Activated CD4-positive, alpha-beta T cell treated with anti-CD3 and anti-CD28 coated beads, Interleukin-2, amount 50 U/mL, for 24 hours (primary cell): ENCODE measurements at regions not wholly inside any gene's neighbourhood (a gene's known extent, or its start where the extent isn't known, plus 50 kb on each side); places are given as distances from the start of the nearest gene placed in this dataset.

Experiments
- DNase-seq, 2 donors: peaks; one replicate each; pipeline ENCODE4 v3.0.0-alpha.2; 2020; ENCODE audit warnings: low read depth in 1 of 2, low spot score in 1 of 2

DNA sequence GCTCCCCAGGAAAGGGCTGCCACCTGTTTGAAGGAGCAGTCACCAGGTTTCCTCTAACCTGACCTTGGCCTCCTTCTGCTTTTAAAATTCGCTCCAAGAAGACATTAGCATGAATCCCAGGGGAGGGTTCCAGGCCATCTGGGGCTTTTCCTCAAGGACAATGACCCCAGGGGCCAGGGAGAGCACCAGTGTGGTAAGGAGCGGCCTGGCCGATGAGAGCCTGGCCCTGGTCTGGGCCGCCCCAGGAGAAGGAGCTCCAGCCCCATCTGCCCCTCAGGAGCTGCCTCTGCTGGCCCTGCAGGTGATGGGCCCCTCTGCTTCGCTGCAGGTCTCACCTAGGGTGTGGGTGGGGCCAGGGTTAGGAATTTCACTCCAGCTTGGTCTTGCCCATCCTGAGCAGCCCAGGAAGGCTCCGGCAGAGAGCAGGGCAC is 209.2 kb upstream of the TNRC6C start:
- DNase-seq, result no peak

DNA sequence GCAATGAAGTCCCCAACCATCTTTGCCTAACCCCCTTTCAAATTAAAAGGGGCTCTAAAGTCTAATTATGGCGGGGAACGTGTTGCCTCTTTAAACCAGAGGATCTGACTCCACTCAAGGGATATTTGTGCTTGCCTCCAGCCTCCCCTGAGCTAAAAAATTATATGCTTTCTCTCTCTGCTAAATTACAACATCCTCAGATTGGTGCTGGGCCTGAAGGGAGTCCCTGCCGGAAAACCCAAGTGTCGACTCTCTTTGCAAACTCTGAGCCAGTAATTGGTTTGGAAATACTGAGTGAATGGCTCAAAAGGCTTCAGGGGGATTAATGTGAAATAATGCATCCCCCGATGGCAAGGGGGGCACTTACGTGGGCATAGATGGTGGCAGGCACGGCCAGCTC is 208.5 kb upstream of the TNRC6C start:
- DNase-seq, result no peak

DNA sequence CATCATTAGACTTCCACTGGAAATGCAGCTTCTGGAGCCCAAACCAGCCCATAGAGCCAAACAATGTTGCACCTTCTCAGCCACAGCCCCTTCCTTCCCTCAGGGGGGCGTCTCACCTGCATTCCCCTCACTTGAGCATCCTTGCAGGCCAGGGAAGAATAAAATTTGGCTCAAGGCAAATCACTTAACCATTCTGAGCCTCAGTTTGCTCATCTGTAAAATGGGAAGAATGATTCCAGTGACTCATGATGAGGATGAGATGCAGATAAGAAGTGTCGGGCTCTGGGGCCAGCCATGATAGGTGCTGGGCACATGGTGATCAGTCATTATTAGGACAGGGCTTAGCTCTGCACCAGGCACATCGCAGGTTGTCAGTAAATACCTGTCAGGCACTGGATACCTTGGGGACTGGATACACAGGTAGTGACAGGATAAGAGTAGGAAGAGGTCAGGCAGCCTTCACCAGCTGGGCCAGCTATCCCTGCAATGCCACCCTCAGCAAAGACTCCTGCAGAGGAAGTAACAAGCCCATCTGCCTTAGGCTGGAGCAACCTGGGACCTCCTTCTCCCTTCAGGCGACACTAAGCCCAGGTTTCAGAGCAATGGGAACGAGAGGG is 208.0 kb upstream of the TNRC6C start:
- DNase-seq, result no peak

DNA sequence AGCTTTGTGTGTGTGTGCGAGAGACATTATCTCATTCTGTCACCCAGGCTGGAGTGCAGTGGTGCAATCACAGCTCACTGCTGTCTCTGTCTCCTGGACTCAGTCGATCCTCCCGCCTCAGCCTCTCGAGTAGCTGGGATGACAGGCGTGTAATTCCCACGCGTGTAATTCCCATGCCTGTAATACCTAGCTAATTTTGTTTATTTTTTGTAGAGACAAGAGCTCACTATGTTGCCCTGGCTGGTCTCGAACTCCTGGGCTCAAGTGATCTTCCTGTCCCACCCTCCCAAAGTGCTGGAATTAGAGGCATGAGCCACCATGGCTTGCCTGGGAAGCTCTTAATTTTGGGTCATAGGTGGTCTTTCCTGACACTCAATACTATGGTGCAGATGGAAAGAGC is 205.3 kb upstream of the TNRC6C start:
- no peak for DNase-seq

DNA sequence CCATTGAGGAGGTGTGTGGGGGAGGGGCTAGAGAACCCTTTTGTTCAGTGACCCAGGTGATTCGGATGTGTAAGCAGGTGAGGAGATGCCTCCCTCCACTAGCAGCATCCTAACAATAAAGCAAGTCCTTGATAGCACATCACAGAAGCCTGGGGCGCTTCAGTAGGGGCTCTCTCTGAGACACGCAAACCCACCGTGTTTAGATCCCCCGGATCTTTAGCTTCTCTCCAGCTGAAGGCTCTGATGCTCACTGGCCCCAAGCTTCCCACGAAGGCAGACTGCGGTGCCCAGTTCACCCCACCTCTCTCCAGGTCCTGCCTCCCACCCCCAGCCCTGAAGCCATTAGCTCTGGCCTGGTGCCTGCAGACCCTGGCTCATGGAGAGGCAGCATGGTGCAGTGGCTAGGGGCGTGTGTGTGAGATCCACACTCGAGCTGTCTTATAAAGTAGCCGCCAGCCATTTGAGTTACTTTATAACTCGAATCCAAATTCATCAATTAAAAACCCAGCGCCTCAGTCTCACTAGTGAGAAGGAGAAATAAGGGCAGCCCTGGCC is 204.7 kb upstream of the TNRC6C start:
- no peak for DNase-seq

DNA sequence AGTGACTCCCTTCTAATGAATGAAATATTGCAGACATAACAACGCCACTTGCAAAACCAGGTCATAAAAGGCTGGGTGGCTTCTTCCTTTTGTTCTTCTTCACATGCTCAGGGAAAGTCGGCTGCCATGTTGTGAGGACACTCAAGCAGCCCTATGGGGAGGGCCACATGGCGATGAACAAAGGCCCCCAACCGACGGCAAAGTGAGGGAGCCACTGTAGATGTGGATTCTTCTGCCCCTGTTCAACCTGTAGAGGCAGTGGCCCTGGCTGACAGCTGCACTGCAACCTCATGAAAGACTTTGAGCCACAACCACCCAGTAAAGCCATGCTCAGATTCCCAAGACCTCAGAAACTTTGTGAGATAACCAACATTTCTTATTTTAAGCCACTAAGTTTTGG is 203.5 kb upstream of the TNRC6C start:
- DNase-seq, result no peak

DNA sequence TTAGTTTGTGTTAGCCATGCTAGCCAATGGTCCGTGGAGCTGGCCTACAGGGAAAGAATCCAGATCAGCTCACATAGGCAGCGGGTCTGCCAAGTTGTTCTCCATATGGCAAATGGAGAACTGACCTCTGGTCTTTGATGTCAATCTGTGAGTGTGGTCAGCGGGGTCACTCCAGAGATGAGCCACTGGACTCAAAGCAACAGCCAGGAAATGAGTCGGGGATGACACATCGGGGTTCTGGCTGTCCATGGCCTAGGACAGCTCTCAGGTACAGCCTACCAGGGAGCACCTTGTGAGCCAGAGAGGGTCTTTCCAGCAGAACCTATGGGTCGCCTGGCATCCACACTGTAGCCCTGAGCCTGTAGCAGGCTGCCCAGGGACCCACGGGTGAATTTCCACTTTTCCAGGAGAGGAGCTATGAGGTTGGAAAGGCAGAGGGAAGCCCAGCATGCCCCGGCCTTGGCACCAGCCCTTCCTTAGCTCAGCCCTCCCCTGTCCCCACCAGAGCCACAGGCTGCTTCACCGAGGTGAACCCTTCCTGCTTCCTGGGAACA is 203.0 kb upstream of the TNRC6C start:
- no peak for DNase-seq

DNA sequence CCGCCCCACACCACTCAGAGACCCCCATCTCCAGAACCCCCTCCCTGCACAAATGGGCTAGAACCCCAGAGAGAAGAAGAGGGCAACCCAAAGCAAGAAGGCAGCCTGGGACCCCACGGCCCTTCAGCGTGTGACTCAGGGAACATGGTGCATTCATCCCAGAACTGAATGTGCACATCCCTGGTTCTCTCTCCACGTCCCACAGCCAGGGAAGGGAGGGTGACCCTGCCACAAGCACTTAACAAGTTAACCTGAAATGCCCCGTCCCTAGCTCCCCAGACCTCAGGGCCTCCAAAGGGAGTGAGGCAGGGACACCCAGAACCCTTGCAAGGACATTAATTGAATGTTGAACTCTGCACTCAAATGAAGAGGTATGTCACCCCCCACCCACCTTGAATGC is 202.5 kb upstream of the TNRC6C start:
- DNase-seq, result no peak

DNA sequence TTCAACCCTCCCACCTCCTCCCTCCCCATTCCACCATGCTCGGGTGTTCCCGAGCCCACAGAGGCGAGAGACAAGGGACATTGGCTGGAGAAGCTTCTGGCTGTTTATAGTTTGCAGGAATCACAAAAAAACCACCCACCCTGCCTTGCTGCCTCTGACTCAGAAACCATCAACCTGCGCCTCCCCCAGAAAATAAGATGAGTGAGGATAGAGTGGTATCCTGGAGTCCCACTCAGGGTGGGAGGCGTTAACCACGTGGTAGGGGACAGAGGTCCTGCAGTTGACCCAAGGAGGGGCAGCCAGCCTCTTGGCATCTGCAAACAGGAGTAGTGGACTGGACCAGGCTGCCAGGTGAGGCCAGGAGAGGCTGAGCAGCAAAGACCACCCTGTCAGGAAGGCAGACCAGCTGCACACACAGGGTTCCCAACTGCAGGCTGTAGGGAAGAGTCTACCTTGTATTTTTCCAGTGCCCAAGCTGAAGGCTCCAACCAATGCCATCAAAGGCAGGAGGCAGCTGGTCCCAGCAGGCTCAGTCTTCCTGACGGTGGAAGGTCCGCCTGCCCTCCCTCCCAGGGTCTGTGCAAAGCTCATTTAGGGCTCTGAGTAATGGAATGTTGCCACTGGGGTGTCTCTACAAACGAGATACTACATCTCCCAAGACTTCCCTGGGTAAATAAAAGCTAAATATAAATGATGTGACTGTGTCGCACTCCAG is 201.5 kb upstream of the TNRC6C start:
- DNase-seq, result no peak

DNA sequence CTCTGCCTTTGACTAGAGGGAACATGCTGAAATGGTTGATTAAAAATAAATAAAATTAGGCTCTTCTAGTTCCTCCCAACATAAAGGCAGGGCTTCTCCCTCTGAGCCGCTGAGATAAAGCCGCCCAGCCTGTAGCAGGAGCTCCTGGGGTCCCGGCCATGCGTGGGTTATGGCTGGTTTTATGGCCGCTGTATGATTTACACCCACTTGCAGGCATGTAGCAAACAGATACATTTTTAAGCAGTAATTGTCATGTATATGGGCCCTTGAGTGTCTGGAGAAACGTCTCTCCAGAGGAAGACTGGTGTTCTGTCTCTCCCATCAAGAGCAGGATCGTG is 201.0 kb upstream of the TNRC6C start:
- DNase-seq, result no peak

DNA sequence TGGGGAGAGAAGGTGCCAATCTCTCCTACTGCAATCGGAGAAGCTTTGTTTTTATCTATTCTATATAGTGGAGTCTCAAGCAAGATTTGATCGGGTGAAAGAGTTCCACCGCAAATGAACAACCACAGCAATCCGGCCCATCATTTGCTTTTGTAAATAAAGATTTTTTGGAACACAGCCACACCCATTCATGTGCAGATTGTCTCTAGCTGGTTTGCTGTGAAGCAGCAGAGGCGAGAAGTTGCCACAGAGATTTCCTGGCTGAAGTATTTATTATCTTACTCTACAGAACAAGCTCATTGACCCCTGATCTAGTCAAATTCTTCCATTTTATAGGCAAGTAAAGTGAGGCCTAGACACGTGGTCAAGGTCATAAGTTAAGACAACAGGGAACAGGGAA is 195.5 kb upstream of the TNRC6C start:
- DNase-seq, result no peak

DNA sequence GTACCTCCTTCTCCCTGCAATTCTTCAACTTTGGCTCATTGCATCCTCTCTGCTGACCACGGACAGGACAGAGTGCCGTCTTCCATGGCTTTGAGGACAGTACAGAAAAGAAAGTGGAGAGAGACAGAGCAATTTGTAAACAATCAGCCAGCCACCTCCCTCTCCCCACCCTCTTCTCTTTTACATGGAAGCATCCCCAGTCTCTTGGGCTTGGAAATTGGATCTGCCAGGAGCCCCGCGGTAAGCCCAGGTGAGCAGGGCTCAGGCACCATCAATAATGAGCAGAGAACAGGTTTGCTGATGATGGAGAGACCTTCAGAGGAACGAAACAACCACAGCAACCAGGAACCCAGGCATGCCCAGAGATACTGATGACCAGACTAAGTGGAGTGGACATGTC is 194.9 kb upstream of the TNRC6C start:
- DNase-seq, result no peak

DNA sequence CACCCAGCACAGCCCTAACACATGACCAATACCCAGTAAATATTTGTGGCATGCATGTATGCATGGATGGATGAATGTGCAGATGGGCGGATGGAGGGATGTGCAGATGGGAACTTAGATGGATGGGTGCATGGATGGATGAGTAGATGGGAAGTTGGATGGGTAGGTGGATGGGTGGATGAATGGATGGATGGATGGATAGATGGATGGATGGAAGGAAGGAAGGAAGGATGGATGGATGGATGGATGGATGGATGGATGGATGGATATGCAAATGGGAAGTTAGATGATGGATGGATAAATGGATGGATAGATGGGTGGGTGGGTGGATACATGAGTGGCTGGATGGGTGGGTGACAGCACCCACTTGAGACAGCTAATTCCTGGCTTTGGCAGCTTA is 193.2 kb upstream of the TNRC6C start:
- DNase-seq, result no peak

DNA sequence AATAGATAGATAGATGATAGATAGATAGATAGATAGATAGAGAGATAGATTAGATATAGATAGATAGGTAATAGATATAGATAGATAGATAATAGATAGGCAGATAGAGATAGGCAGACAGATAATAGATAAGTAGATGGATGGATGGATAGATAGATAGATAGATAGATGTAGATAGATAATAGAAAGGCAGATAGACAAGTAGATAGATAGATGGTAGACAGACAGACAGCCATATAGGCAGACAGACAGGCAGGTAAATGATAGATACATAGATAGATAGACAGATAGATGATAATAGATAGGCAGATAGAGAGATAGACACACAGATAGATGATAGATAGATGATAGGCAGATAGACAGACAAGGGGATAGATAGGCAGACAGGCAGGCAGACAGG is 191.4 kb upstream of the TNRC6C start:
- DNase-seq, result no peak

DNA sequence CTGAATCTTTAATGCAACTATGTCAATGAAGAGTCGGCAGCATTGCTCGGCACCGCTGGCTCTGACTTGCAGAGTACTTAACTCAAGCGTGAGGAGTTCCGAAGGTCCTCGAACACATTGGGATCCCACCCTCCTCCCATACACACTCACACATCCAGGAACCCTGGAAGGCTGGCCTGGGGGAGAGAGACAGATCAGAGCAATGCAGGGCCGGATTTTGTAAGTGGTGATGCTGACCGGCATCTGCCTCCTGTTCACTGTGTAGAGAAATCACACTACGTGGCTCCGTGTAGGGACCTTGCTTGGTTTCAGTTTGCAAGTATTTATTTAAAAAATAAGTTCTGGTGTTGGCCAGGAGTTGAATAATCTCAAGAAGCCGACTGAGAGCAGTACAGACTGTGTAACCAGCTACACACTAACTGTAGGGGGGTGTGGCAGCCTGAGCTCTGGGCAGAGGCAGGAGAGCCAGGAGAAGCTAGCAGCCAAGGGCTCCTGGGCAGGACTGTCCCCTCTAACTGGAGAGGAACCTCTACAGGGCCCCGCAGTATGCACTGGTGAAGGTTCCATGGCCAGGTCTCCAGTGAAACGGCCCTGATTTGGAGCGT is 190.2 kb upstream of the TNRC6C start:
- no peak for DNase-seq

DNA sequence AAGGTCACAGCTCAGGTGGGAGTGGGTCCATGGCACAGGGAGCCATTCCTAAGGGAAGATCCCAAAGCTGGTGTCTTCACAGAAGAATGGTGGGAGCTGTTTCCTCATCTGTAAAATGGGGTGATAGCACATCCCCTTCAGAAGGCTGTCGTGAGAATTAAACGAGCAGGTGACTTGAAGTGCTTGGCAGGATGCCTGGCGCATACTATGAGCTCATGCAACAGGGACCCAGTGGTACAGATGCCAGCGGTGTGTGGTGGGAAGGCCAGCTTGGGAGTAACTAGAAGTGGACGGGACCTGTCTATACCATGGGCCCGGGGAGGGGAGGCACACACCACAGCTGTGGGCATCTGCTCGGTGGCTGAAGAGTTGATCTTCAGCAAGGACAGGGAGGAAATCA is 189.3 kb upstream of the TNRC6C start:
- no peak for DNase-seq

DNA sequence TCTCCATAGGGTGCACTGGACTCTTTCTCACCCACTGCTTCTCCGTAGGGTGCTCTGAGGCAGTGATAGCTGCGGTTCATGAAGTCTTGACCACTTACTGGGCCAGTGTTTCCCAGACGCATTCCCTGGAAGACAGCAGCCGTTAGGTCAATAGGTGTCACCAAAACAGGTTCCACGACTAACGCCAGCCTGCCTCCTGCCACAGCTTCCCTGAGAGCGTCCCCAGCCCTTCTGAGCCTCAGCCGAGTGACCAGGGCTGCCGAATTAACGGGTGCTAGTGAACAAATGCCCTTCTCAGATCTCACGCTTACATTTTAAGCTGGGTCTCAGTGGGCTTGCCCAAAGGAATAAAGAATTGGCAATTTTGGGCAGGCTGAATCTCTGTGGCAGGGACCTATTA is 188.7 kb upstream of the TNRC6C start:
- no peak for DNase-seq

DNA sequence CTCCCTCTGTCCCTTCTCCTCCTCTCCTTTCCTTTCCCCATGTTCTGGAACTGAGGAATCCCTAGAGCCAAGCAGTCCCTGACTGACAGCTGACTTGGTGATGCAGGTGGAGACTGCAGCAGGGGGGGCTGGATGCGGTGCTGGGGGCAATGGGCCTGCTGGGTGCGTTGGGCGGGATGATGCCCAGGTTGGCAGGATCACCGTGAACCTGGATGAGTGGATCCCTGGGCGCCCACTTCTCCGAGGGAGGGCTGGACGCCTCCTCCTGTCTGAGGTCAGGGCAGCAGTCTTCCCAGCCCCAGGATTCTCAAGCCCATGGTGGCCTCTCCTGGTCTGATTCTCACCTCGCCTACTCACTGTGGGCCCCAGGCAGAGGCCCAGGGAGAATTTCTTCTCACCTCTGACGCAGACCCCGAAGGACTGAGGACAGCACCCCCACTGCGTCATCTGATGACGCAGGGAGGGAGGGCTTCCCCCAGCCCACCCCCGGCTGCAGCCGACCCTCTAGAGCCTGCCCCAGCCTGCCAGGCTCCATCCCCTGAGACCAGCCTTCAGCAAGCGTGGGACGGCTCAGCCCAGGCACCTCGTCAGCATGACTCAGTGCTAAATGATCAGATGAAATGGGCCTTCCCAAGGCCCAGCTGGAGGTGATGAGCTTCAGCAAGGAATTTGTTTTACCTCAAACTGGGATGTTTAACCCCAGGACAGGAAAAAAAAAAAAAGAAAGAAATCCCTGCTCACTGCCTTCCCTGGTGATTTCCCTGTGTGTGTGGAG is 188.0 kb upstream of the TNRC6C start:
- DNase-seq, result no peak

DNA sequence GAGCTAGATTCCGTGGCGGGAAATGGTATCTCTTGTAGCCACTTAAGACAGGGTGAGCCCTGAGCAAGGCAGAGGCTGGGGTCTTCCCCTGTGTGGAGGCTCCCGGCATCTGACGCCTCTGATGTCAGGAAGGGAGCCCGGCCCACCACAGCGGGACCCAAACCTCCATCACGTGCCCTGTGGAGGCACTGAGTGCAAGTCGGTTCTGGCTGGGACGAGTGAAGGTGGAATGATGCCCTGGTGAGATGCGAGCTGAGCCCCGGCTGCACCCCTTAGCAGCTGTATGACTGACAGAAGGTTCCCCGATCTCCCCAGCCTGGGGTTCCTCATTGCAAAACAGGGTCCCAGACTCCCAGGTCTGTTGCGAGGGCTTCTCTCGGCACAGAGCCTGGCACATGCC is 187.4 kb upstream of the TNRC6C start:
- no peak for DNase-seq

DNA sequence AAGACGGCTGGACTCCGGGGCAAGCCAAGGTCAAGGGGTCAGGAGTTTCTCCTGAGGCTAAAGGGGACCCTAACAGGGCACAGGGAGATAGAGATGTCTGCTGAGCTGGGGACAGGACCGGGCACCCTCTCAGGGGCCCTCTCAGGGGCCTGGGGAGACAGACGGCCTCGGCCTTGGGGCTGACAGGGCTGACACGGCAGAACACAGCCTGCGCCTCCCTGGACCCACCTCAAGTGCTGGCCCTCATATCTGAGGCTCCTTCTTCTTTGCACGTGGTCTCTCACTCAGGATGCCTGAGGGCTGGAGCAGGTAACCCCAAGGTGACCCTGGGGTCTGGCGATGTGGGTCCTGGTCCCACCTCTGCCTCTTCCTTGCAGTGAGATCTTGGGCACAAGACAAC is 186.9 kb upstream of the TNRC6C start:
- no peak for DNase-seq

DNA sequence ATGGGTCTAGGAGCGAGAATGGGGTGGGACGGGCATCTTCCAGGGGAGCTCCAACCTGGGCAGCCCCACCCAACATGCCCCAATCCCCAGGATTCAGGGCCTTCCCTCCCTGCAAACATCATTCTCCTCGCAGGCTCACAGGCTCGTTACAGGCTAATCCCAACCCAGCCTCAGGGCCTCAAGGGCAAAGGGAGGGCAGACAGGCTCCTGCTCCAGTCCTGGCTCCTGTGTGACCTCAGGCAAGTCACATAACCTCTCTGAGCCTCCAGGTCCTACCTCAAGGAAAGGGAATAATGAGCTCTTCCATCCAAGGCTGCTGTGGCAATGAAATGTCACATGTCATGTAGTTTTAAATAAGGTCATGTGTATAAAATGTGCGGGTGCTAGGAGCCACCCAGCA is 186.5 kb upstream of the TNRC6C start:
- no peak for DNase-seq

DNA sequence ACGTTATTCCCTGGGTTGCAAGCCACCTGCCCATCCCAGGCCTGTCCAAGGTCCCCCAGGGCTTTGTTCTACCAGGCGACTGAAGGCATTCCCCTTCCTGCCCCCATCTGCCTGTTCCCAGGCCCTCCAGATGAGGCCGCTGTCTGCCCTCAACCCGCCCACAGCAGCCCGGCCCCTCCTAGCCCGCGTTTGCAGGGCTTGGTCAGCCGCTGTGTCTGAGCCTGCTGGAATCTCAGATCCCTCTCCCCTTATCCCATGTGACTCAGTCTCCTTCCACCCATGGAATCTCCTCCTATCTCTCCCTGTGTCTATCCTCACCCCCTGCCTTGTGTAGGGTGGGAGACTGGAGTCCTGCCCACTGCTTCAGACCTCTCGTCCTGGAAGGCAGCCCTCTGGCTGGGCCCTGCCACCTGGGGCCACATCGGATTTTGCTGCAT is 186.0 kb upstream of the TNRC6C start:
- peak; percentile 30 to 41 for DNase-seq
